22Rv1 (cell line): ENCODE measurements at regions not wholly inside any gene's neighbourhood (a gene's known extent, or its start where the extent isn't known, plus 50 kb on each side); places are given as distances from the start of the nearest gene placed in this dataset.

Source experiments
- ZFX ChIP-seq: fragments of 450-650 bp; IDR thresholded peaks from 2 replicates; pipeline ENCODE4 v1.6.1; 2017; ENCODE audit warnings: antibody characterized with exemption, borderline replicate concordance
- TF ChIP-seq, protein P1 (sequence below): fragments of 450-650 bp; IDR thresholded peaks from 2 replicates; pipeline ENCODE4 v1.5.1; 2017; ENCODE audit warnings: mild to moderate bottlenecking

- TF ChIP-seq, protein P1, sequence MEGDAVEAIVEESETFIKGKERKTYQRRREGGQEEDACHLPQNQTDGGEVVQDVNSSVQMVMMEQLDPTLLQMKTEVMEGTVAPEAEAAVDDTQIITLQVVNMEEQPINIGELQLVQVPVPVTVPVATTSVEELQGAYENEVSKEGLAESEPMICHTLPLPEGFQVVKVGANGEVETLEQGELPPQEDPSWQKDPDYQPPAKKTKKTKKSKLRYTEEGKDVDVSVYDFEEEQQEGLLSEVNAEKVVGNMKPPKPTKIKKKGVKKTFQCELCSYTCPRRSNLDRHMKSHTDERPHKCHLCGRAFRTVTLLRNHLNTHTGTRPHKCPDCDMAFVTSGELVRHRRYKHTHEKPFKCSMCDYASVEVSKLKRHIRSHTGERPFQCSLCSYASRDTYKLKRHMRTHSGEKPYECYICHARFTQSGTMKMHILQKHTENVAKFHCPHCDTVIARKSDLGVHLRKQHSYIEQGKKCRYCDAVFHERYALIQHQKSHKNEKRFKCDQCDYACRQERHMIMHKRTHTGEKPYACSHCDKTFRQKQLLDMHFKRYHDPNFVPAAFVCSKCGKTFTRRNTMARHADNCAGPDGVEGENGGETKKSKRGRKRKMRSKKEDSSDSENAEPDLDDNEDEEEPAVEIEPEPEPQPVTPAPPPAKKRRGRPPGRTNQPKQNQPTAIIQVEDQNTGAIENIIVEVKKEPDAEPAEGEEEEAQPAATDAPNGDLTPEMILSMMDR: no peak
- TF ChIP-seq ZFX: no peak
Observed at GRCh38 chr2:234864506-234864905, 87.3 kb upstream of the SH3BP4 start.
